ENCODE measurements at regions not wholly inside any gene's neighbourhood (a gene's known extent, or its start where the extent isn't known, plus 50 kb on each side); places are given as distances from the start of the nearest gene placed in this dataset.
A peak's percentile ranks its signal among the peaks of the same experiment; 100 is the strongest.

DNA sequence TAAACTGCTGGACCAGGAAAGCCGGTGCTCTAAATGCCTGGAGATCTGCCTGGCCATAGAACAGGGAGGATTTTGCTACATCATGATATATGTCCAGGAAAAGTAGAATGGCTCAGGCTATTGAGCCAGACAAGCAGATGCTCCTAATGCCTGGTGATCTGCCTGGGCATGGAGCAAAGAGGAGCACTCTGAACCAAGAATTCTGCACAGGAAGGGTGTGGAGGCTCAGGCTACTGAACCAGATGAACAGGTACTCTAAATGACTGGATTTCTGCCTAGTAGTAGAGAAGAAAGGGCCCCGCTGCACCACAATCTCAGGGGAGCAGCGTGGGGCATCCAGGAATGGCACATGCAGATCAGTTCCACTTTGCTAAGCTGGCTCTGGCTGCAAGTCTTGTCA is 607.9 kb downstream of the ANKRD50 start:
- Mint-ChIP-seq H3K4me1 (ENCODE audit: low read depth, unreplicated experiment) (no peaks in the 10 kb centered on the region), H3K9me3 (ENCODE audit: unreplicated experiment) (no peaks in the 10 kb centered on the region), H3K36me3 (ENCODE audit: unreplicated experiment) (no peaks in the 10 kb centered on the region), H3K4me3 (ENCODE audit: unreplicated experiment) (no peak overlapping the region), H3K27ac (ENCODE audit: unreplicated experiment) (no peak overlapping the region), H3K27me3 (ENCODE audit: unreplicated experiment) (peaks cover 2% of the 10 kb centered on the region)
- TF ChIP-seq, protein P1, sequence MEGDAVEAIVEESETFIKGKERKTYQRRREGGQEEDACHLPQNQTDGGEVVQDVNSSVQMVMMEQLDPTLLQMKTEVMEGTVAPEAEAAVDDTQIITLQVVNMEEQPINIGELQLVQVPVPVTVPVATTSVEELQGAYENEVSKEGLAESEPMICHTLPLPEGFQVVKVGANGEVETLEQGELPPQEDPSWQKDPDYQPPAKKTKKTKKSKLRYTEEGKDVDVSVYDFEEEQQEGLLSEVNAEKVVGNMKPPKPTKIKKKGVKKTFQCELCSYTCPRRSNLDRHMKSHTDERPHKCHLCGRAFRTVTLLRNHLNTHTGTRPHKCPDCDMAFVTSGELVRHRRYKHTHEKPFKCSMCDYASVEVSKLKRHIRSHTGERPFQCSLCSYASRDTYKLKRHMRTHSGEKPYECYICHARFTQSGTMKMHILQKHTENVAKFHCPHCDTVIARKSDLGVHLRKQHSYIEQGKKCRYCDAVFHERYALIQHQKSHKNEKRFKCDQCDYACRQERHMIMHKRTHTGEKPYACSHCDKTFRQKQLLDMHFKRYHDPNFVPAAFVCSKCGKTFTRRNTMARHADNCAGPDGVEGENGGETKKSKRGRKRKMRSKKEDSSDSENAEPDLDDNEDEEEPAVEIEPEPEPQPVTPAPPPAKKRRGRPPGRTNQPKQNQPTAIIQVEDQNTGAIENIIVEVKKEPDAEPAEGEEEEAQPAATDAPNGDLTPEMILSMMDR (IDR thresholded peaks at IDR 0.05; ENCODE audit: partially characterized antibody, unreplicated experiment) = no peak
- no peak for DNase-seq

DNA sequence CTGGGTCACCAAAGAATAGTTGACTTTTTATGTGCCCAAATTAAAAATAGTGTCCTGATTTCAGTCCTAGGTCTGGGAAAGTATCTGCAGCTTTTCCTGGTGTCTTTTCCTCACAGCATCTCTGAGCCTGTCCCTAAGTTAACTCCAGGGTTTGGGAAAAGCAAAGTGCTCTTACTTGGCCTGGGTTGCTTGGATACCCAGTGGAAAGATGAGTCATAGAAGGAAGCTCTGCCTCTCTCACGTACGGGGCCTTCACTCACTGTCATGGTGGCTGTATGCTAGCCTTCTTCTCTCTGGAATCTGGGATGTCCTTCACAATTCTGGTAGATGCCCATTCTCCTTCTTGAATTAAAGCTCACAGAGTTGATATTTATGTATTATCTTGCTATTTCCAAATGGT is 607.3 kb downstream of the ANKRD50 start:
- H3K36me3 Mint-ChIP-seq (ENCODE audit: unreplicated experiment) = no peaks in the 10 kb centered on the region
- H3K27me3 Mint-ChIP-seq (ENCODE audit: unreplicated experiment) = peaks cover 2% of the 10 kb centered on the region
- no peak for DNase-seq
- H3K27ac Mint-ChIP-seq (ENCODE audit: unreplicated experiment) = no peak overlapping the region
- H3K9me3 Mint-ChIP-seq (ENCODE audit: unreplicated experiment) = no peaks in the 10 kb centered on the region
- H3K4me3 Mint-ChIP-seq (ENCODE audit: unreplicated experiment) = no peak overlapping the region
- H3K4me1 Mint-ChIP-seq (ENCODE audit: low read depth, unreplicated experiment) = no peaks in the 10 kb centered on the region
- TF ChIP-seq, protein P1 (IDR thresholded peaks at IDR 0.05; ENCODE audit: partially characterized antibody, unreplicated experiment) = no peak

DNA sequence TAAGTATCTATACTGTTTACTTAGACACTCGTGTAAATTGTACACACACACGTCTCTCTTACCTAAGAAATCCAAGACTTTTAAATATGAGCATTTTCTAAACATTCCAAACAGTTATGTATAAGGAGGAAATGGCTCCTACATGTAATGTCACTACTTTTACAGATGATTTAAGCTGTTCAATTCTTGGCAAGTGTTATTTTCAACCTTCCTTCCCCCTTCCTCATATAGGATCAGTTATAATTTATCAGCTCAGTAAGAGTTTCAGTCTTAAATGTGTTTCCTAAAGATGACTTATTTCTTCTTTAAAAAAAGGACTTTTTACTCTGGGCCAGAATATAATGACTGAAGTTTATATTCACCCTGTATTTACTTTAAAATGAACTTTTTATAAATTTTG is 601.1 kb downstream of the ANKRD50 start:
- Mint-ChIP-seq H3K27me3 (ENCODE audit: unreplicated experiment) (no peaks in the 10 kb centered on the region), H3K9me3 (ENCODE audit: unreplicated experiment) (no peaks in the 10 kb centered on the region), H3K27ac (ENCODE audit: unreplicated experiment) (no peak overlapping the region), H3K36me3 (ENCODE audit: unreplicated experiment) (no peaks in the 10 kb centered on the region), H3K4me1 (ENCODE audit: low read depth, unreplicated experiment) (peaks cover 5% of the 10 kb centered on the region), H3K4me3 (ENCODE audit: unreplicated experiment) (no peak overlapping the region)
- no peak for DNase-seq
- TF ChIP-seq, protein P1 (IDR thresholded peaks at IDR 0.05; ENCODE audit: partially characterized antibody, unreplicated experiment) = no peak

DNA sequence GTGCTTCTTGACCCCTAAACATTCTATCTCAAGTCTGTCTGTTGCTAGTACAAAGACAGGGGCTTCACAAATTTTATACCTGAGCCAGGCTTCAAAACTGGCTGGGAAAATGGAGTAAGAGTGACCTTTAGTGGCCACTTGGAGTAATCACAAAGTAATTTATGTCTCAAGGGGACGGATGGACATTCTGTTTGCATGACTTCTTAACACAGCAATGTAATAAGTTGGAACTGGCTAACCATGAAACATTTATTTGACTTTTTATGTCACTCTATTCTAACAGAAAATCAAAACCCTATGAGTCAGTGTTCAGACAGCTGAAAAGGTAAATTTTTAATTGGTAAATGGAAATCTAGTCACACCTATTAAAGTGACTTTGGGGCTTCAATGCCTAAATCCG is 600.6 kb downstream of the ANKRD50 start:
- H3K27ac Mint-ChIP-seq (ENCODE audit: unreplicated experiment) = no peak overlapping the region
- DNase-seq = no peak
- H3K4me3 Mint-ChIP-seq (ENCODE audit: unreplicated experiment) = no peak overlapping the region
- H3K27me3 Mint-ChIP-seq (ENCODE audit: unreplicated experiment) = no peaks in the 10 kb centered on the region
- no peaks in the 10 kb centered on the region for H3K9me3 Mint-ChIP-seq (ENCODE audit: unreplicated experiment)
- H3K36me3 Mint-ChIP-seq (ENCODE audit: unreplicated experiment) = no peaks in the 10 kb centered on the region
- peaks cover 7% of the 10 kb centered on the region for H3K4me1 Mint-ChIP-seq (ENCODE audit: low read depth, unreplicated experiment)
- TF ChIP-seq, protein P1 (IDR thresholded peaks at IDR 0.05; ENCODE audit: partially characterized antibody, unreplicated experiment) = peak; percentile 57

DNA sequence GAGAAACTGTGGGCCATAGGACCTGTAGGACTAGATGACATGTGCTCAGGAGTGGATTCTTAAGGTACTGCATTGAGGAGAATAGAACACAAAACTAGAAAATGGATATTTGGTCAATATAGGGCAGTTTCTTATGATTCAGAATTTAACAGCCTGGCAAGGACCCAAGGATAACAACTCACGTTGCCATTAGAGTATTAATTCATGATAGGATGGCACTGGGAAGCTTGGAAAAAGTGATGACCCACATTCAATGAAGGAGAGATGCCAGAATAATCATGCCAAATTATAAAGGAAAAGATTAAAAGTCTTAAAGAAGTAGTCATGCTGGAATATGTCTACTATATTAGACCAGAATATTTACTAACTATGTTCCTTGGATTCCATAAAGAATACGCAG is 594.5 kb downstream of the ANKRD50 start:
- no peak overlapping the region for H3K27ac Mint-ChIP-seq (ENCODE audit: unreplicated experiment)
- H3K9me3 Mint-ChIP-seq (ENCODE audit: unreplicated experiment) = peaks cover 2% of the 10 kb centered on the region
- H3K4me3 Mint-ChIP-seq (ENCODE audit: unreplicated experiment) = no peak overlapping the region
- TF ChIP-seq, protein P1 (IDR thresholded peaks at IDR 0.05; ENCODE audit: partially characterized antibody, unreplicated experiment) = no peak
- H3K4me1 Mint-ChIP-seq (ENCODE audit: low read depth, unreplicated experiment) = peaks cover 7% of the 10 kb centered on the region
- H3K27me3 Mint-ChIP-seq (ENCODE audit: unreplicated experiment) = no peaks in the 10 kb centered on the region
- no peaks in the 10 kb centered on the region for H3K36me3 Mint-ChIP-seq (ENCODE audit: unreplicated experiment)
- DNase-seq = no peak

Data from glutamatergic neuron (in vitro differentiated cells).